ENCODE measurements at regions not wholly inside any gene's neighbourhood (a gene's known extent, or its start where the extent isn't known, plus 50 kb on each side); places are given as distances from the start of the nearest gene placed in this dataset.
"Not testable (repeated sequence)": the region's sequence is repeated elsewhere in the genome, so short reads cannot be mapped to it uniquely, and the experiment has no call there.

- no peak for DNase-seq
These were observed 117.5 kb downstream of the DACT1 start for GRCh38 chr14:58755031-58755925.

GRCh38 chr14:58760121-58760520, 122.4 kb downstream of the DACT1 start:
- no peak for DNase-seq

- DNase-seq = no peak
These were observed 124.9 kb downstream of the DACT1 start for GRCh38 chr14:58762629-58763028.

- DNase-seq = no peak
These were observed 125.4 kb downstream of the DACT1 start for GRCh38 chr14:58763210-58763609.

GRCh38 chr14:58765418-58765831, 127.7 kb downstream of the DACT1 start:
- DNase-seq = peak; percentile 81

GRCh38 chr14:58765843-58766242, 128.1 kb downstream of the DACT1 start:
- DNase-seq = no peak

DNA sequence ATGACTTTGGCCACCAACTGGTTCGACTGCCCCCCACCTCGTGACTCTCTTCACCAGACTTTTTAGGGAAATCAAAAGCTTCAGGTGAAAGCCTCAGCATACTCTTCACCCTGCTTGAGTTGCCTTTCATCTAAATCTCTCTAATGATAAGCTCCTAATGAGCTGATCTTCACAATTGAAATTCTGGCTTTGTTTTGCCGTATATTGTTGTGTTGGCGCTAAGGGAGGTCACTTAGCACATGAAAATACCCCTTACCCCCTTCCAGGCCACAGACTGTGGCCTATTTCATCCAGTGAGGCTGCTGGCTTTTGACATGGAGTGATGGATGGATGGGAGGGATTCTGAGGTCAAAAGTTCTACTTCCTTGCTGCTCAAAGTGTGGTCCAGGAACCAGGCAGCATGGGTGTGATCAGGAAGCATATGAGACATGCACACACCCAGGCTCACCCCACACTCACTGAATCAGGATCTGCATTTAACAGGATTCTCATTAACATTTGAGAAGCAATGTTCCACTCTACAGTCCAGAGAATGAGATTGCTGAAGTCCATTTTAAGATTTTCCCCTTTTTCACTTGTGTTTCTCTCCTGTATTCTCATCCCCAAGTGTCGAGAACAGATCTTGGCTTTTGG, 131.4 kb downstream of the DACT1 start:
- no peak for DNase-seq

DNA sequence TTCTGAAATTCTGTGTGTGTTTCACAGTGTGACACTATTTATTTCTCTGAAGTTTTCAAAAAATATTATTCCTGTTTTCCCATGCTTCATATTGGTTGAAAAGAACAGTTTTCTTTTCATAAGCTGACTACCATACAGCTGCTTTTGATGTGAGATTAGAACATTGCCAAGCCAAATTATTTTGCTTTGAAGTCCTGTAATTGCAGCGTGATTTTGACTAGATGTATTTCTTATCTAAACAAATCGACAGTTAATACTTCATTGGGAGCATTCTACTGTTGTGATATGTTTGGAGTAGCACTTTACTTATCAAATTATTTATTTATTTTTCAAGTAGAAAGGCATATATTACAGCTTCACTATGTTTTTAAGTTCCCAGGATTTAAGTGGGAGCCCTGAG, 132.0 kb downstream of the DACT1 start:
- no peak for DNase-seq

- no peak for DNase-seq
These were observed 132.8 kb downstream of the DACT1 start for GRCh38 chr14:58770491-58770982.

- DNase-seq = no peak
These were observed 133.3 kb downstream of the DACT1 start for GRCh38 chr14:58771016-58771415.

GRCh38 chr14:58772116-58772515, 134.4 kb downstream of the DACT1 start:
- no peak for DNase-seq

DNA sequence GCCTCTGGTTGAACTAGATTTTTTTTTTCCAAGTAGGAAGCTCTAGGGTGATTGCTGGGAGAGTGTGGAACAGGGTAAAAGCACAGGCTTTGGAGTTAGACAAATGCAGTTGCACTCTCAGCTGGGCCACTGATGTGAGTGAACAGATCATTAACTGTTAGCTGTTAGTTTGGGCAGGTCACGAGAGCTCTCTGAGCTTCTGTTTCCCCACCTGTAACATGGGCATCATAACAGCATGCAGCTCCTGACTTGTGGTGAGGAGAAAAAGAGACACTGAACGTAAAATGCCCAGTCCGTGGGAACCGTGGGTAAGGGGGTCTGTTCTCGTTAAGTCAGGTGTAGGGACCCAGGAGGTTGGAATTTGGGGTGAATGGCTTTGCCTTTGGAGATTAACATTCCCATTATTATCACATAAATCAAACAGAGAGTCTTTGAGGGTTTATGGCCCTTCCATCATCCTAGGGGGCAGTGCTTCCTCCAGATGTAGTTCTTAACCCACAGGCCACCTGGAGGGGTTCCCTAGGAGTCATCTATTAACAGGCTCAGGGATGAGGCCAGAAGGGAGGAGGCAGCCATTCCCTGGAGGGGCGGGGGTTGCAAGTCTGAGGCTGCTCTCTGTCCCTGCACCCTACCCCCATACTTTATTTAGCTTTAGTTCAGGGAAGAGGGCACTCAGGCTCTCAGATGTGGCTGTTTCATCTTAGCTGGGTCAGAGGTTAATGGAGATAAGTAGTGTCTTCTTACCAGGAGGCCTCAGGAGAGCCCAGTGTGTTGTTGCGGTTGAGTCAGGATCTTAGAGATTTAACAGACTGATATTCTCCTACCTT, 135.2 kb downstream of the DACT1 start:
- no peak for DNase-seq

- DNase-seq = no peak
These were observed 136.8 kb downstream of the DACT1 start for GRCh38 chr14:58774531-58774930.

DNA sequence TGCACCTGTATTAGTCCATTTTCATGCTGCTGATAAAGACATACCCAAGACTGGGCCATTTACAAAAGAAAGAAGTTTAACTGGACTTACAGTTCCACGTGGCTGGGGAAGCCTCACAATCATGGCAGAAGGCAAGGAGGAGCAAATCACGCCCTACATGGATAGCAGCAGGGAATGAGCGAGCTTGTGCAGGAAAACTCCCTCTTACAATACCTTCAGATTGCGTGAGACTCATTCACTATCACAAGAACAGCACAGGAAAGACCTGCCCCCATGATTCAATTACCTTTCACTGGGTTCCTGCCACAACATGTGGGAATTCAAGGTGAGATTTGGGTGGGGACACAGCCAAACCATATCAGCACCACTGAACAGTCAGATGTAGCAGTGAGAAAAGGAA, 137.4 kb downstream of the DACT1 start:
- DNase-seq = not testable (repeated sequence)

DNA sequence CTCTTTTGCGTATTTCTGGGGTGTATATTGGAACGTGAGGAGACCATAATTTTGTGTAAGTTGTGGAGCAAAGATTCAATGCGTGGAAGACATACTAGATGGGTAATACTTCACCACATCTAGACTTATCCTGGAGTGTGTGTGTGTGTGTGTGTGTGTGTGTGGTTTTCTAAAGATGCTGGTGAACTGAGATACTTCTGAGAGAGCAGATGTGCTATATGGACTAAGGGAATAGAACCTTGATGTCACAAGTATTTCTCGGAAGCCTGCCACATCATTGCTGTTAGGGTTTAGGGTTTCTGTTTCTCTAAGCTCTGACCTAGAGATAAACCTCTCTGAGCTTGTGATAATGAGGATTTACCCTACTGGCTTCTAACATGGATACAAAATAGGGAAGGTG, 138.8 kb downstream of the DACT1 start:
- no peak for DNase-seq

- DNase-seq = no peak
These were observed 139.8 kb downstream of the DACT1 start for GRCh38 chr14:58777541-58777979.

GRCh38 chr14:58778202-58778601, 140.4 kb downstream of the DACT1 start:
- no peak for DNase-seq

GRCh38 chr14:58779376-58779775, 141.6 kb downstream of the DACT1 start:
- DNase-seq = no peak

- no peak for DNase-seq
These were observed 142.4 kb downstream of the DACT1 start for GRCh38 chr14:58780185-58780584.

- no peak for DNase-seq
These were observed 142.8 kb downstream of the DACT1 start for GRCh38 chr14:58780605-58781004.

- no peak for DNase-seq
These were observed 144.2 kb downstream of the DACT1 start for GRCh38 chr14:58782011-58782410.

DNA sequence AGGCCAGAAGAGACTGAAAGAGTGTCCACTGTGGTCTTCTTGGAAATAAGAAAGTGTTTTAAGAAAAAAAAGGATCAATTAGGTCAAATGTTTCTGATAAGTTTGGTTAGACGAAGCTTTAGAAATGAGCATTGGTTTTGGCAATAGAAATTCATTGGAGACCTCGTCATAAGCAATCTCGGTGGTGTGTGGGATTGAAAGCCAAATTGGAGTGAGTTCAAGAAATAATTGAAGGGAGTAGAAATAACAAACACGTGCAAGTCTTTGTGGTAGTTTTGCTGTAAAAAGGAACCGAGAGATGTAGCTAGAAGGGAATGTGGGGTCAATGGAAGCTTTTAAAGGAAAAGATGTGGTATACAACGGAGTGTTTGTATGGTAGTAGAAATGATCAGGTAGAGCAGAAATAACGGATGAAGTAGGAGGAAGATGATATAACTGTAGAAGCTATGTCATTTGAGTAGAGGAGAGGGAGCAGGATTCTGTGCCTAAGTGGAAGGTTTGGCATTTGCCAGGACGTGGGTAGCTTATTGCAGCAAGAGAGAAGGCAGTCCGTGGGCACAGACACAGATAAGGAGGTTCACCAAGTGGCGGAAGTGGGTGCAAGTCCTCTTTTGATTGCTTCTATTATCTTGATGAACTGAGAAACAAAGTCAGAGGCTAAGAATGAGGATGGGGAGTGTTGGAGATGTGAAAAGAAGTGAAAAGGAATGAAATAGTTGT, 146.2 kb downstream of the DACT1 start:
- no peak for DNase-seq

DNA sequence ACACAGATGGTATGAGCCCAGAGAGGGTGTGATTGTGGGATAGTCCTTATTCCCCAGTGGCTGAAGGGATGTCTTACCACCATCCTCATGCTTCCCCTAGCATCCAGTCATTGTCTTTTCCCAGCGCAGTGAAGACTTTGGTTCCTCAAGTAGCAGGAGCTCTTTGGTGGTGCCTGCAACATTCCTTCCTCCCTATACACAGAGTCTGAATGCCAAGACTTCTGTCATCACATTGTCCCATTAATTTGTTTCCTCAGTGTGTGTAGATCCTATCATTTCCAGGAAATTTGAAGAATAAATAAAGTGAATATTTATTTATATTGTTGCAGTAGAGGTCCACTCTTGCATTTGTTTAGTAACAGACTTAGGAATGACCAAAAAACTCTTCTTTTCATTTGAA, 147.2 kb downstream of the DACT1 start:
- DNase-seq = no peak

Data from femur (tissue), 1 donor.